SK-N-MC (cell line): ENCODE measurements at regions not wholly inside any gene's neighbourhood (a gene's known extent, or its start where the extent isn't known, plus 50 kb on each side); places are given as distances from the start of the nearest gene placed in this dataset.

Source experiments
- DNase-seq: peaks from one replicate; pipeline ENCODE4 v3.0.0-alpha.2; 2011; ENCODE audit warnings: low read depth, low spot score
- H3K27ac ChIP-seq: fragments of 200-600 bp; sonication (generic); 2 replicates; pipeline ENCODE4 v1.5.1; 2016; ENCODE audit warnings: mixed run types
- H3K36me3 ChIP-seq: fragments of 200-600 bp; sonication (generic); 2 replicates; pipeline ENCODE4 v1.6.1; 2017; ENCODE audit warnings: antibody characterized with exemption, low read length, mixed read lengths; ENCODE audit not compliant: insufficient read depth
- H3K4me3 ChIP-seq: fragments of 200-600 bp; sonication (generic); 2 replicates; pipeline ENCODE4 v1.5.1; 2016
- H3K9ac ChIP-seq: fragments of 200-600 bp; sonication (generic); 2 replicates; pipeline ENCODE4 v1.8.0; 2017; ENCODE audit warnings: mixed run types, mixed read lengths; ENCODE audit not compliant: insufficient read length
- H3K9me3 ChIP-seq: fragments of 200-600 bp; sonication (generic); 2 replicates; pipeline ENCODE4 v1.6.1; 2017; ENCODE audit warnings: low read depth, mild to moderate bottlenecking, antibody characterized with exemption, low read length, moderate library complexity, mixed read lengths
- EZH2 ChIP-seq: fragments of 200-600 bp; sonication (generic); IDR thresholded peaks from one replicate; pipeline ENCODE4 v1.6.1; 2017; ENCODE audit warnings: antibody characterized with exemption
- FOXP2 ChIP-seq: optimal IDR thresholded peaks from 2 replicates; pipeline ENCODE3; 2011; ENCODE audit warnings: mild to moderate bottlenecking, moderate library complexity; ENCODE audit not compliant: insufficient read depth; ENCODE audit errors: extremely low read length, control extremely low read depth
- POLR2AphosphoS5 ChIP-seq: IDR thresholded peaks from 2 replicates; pipeline ENCODE4 v1.6.1; 2012; ENCODE audit warnings: mild to moderate bottlenecking, low read depth, low read length, borderline replicate concordance

DNA sequence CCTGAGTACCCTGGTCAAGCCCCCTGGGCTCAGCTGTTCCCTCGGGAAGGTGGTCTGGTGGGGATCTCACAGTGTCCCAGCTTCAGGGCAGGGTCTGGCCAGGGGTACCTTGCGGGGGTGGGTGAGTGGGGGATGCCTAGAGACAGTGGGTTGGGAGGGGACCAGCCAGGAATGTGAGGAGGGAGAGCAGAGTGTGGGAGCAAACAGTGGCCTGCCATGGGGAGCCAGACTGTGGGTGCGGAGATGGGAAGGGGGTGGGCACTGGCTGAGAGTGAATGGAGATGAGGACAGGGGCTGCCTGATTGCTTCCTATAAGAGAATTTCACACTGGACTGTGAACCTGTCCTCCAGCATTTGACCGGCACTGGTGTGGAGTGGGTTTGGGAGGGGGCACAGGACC lies 95.1 kb downstream of the VEGFA start:
- Histone ChIP-seq H3K4me3 (no peak overlapping the region), H3K9me3 (no peaks in the 10 kb centered on the region), H3K36me3 (no peaks in the 10 kb centered on the region), H3K9ac (no peak overlapping the region), H3K27ac (no peak overlapping the region; the same call in 1 of the 2 replicates)
- TF ChIP-seq EZH2 (no peak), POLR2AphosphoS5 (no peak), FOXP2 (no peak)
- no peak for DNase-seq

DNA sequence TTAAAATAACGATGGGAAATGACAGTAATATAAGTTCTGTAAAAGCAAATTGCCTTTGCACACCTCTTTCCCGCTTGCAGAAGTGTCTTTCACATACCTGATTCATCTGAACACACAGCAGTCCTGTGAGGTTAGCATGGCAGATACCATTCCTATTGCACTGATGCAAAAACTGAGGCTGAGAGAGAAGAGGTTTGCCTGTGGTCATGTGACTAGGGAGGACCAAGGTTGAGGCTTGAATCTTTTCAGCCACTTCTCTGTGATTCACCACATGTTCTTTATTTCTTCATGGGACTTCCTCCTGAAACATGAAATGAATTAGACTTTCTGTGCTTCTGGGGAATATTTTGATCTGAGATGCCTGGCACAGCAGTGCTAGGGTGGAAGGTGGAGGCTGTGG lies 92.9 kb downstream of the VEGFA start:
- Histone ChIP-seq H3K9me3 (no peaks in the 10 kb centered on the region), H3K9ac (no peak overlapping the region), H3K36me3 (no peaks in the 10 kb centered on the region), H3K27ac (no peak overlapping the region), H3K4me3 (no peak overlapping the region)
- no peak for DNase-seq
- TF ChIP-seq POLR2AphosphoS5 (no peak), FOXP2 (no peak), EZH2 (no peak)

DNA sequence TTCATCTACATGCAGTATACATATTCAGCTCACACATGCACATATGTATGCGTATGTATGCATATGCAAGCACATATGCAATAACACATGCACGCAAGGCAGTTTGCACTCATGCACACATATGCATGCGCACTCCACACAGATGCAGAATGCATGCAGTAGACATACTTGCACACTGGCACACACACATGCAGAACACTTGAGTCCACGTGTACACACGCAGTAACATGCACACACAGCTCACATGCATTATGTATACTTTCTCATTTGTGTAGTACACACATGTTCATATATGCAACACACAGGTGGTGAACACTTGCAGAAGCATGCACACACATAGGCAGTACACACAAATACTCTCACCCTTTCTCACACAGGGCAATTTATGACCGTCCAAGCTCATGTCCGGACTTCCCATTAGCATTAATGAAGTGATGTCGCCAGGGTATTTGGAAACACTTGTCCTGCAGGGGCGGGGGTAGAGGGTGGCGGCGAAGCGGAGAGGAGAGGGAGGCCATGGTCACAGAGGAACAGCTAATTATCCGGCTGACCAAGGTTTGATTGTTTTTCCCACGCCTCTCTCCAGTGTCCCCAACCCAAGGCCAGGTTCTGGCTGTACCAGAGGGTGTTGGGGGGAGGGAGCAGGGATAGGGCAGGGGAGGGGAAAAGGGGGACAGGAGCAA lies 91.3 kb downstream of the VEGFA start:
- H3K4me3 ChIP-seq, result no peak overlapping the region
- no peaks in the 10 kb centered on the region for H3K36me3 ChIP-seq
- H3K27ac ChIP-seq, result no peak overlapping the region
- H3K9me3 ChIP-seq, result no peaks in the 10 kb centered on the region
- no peak overlapping the region for H3K9ac ChIP-seq
- no peak for DNase-seq
- TF ChIP-seq EZH2, result no peak

DNA sequence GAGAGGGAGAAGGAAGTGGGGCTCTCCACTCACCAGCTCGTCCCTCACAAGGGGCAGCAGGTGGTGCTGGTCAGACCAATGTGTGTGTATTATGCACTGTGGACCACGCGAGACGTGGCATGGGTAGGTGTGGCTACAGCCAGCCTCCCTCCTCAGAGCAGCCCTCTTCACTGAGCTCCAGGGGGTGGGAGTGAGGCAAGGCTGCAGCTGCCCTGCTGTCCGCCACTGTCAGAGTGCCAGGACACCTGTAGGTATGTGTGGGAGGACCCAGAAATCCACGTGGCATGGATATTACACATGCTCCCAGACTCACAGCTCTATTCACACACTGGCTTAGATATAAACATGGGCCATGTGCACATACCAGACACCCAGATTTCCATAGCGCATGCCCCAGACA lies 90.3 kb downstream of the VEGFA start:
- Histone ChIP-seq H3K27ac (no peak overlapping the region), H3K9ac (no peak overlapping the region), H3K36me3 (no peaks in the 10 kb centered on the region), H3K4me3 (no peak overlapping the region), H3K9me3 (no peaks in the 10 kb centered on the region)
- TF ChIP-seq POLR2AphosphoS5 (no peak), FOXP2 (no peak), EZH2 (no peak)
- no peak for DNase-seq

DNA sequence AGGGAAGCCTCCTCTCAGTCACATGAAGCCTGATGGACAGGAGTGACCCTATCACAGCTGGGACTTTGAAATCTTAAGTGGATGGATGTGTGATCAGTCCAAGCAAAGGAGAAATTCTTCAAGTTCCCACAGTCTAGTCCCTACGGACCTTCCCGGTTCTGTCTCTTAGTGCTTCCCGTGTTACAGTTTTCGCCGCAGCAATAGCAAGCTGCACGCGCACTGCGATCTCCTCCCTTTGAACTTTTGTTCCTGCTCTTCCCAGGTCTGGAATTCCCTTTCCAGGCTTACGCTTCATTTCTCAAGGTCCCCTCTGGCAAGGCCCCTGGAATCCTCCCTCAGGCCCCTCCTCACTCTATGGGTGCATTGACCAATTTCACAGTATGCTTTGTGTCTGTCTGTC lies 89.2 kb downstream of the VEGFA start:
- Histone ChIP-seq H3K9ac (no peak overlapping the region), H3K4me3 (no peak overlapping the region)
- TF ChIP-seq EZH2, result no peak
- TF ChIP-seq FOXP2, result no peak

DNA sequence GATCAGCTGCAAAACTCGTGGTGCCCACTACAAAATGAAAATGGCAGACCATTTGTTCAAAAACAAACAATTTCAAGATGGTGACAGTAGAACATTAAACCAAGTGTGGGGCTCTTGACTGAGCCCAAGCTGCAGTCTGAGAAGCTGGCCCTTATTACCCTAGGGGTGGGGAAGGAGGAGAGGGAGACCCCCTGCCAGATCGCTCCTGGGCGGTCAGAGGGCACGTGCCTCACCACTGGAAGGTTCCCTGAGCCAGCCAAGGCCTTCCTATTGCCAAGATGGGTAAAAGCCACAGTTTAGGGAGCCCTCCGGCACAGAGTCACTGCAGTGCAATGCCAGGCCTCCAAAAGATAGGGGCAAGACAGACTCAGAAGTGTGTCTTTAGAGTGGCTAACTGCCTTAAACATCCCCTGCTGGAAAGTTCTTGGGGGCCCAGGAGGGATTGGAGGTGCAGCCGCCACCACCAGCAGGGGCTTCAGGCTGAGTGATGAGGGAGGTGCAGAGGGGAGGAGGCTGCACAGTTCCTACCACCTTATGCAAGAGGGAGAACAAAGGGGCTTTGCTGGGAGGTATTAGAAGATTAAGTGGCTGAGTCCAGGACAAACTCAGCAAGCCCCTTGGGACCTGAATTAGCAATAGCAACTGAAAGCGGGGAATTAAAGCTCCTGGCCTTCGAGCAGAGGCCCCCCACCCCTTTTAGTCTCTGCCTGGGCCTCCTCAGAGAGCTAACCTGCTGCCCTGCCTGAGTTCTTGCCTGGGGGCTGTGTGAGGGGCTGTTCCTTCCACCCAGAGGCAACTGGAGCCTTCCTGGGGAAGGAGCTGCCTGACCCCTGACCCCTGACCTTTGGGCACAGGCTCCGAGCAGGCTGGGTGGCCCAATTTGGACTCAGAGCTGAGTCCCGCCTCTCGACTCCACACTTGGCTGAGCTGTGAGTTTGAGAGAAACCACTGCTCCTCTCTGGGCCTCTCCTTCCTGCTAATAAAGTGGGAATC lies 88.4 kb downstream of the VEGFA start:
- no peak for DNase-seq
- H3K4me3 ChIP-seq, result no peak overlapping the region
- no peaks in the 10 kb centered on the region for H3K9me3 ChIP-seq
- H3K9ac ChIP-seq, result no peak overlapping the region
- H3K27ac ChIP-seq, result no peak overlapping the region
- no peaks in the 10 kb centered on the region for H3K36me3 ChIP-seq
- no peak for TF ChIP-seq FOXP2
- no peak for TF ChIP-seq POLR2AphosphoS5
- no peak for TF ChIP-seq EZH2

More for the DNA sequence above, 89.2 kb downstream of the VEGFA start:
- Histone ChIP-seq H3K9me3 (no peaks in the 10 kb centered on the region), H3K36me3 (no peaks in the 10 kb centered on the region), H3K27ac (no peak overlapping the region)
- no peak for DNase-seq

GRCh38 chr6:43856005-43856765 lies 86.2 kb downstream of the VEGFA start:
- no peak overlapping the region for H3K4me3 ChIP-seq
- no peak for TF ChIP-seq POLR2AphosphoS5
- TF ChIP-seq FOXP2, result no peak
- TF ChIP-seq EZH2, result no peak
- DNase-seq, result no peak
- no peak overlapping the region for H3K9ac ChIP-seq
- H3K27ac ChIP-seq, result no peak overlapping the region
- H3K9me3 ChIP-seq, result no peaks in the 10 kb centered on the region
- no peaks in the 10 kb centered on the region for H3K36me3 ChIP-seq

DNA sequence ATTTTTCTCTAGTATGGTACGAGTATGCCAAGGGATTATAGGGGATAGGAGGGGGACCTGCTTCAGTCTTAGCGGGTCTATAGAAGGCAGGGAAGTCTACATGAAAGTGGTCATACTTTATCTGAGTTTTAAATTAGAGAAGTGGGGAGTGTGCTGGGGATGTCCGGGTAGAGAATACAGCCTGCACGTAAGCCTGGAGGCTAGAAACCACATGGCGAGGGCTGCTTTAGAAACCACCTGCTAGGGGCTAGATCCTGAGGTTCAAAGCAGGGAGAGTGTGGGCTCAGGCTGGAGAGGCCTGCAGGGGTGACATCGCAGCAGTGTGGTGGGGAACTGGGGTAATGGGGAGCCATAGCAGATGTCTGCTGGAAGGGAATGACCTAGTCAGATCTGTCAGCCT lies 85.2 kb downstream of the VEGFA start:
- Histone ChIP-seq H3K9ac (no peak overlapping the region), H3K9me3 (no peaks in the 10 kb centered on the region), H3K36me3 (no peaks in the 10 kb centered on the region), H3K4me3 (no peak overlapping the region), H3K27ac (no peak overlapping the region)
- TF ChIP-seq EZH2 (no peak), FOXP2 (no peak), POLR2AphosphoS5 (no peak)
- DNase-seq, result no peak
